Adrenal gland (tissue), 5 donors: ENCODE measurements at regions not wholly inside any gene's neighbourhood (a gene's known extent, or its start where the extent isn't known, plus 50 kb on each side); places are given as distances from the start of the nearest gene placed in this dataset.

Experiments used
- CTCF ChIP-seq, 6 experiments: fragments of 450-650 bp in 4 of 6; fragments of 200-600 bp in 2 of 6; sonication (generic) in 1 of 6; IDR thresholded peaks; 1 replicate in 5 of 6; 2 replicates in 1 of 6; pipeline versions ENCODE4 v1.5.1 to v1.8.0; 2016 to 2021; ENCODE audit warnings: antibody characterized with exemption in 6 of 6, mild to moderate bottlenecking in 2 of 6, moderate library complexity in 1 of 6
- POLR2A ChIP-seq, 2 donors: fragments of 450-650 bp; IDR thresholded peaks; one replicate each; pipeline ENCODE4 v1.6.1; 2017; ENCODE audit warnings: antibody characterized with exemption in 2 of 2, mild to moderate bottlenecking in 2 of 2, moderate library complexity in 1 of 2
- donor health status: DM: no; HTN: no; CAD: no.

GRCh38 chr13:42484386-42484785, 89.6 kb upstream of the TNFSF11 start:
- TF ChIP-seq CTCF (IDR thresholded peaks at IDR 0.05) (no peak), POLR2A (IDR thresholded peaks at IDR 0.05) (no peak)
